Globus pallidus (tissue), 1 donor: ENCODE measurements at regions not wholly inside any gene's neighbourhood (a gene's known extent, or its start where the extent isn't known, plus 50 kb on each side); places are given as distances from the start of the nearest gene placed in this dataset.

Experiments
- DNase-seq: peaks from one replicate; pipeline ENCODE4 v3.0.0-alpha.2; 2015; ENCODE audit warnings: low spot score

- no peak for DNase-seq
Observed at GRCh38 chr4:111713276-111713675, 432.0 kb upstream of the FAM241A start.

GRCh38 chr4:111717921-111718320 is 427.3 kb upstream of the FAM241A start:
- DNase-seq: no peak

- no peak for DNase-seq
Observed at GRCh38 chr4:111718763-111719559, 426.3 kb upstream of the FAM241A start.

GRCh38 chr4:111720866-111721265 is 424.4 kb upstream of the FAM241A start:
- no peak for DNase-seq

GRCh38 chr4:111722213-111722720 is 423.0 kb upstream of the FAM241A start:
- DNase-seq: no peak

GRCh38 chr4:111736516-111736915 is 408.7 kb upstream of the FAM241A start:
- no peak for DNase-seq

GRCh38 chr4:111744847-111745246 is 400.4 kb upstream of the FAM241A start:
- no peak for DNase-seq

GRCh38 chr4:111748157-111748556 is 397.1 kb upstream of the FAM241A start:
- DNase-seq: no peak

- no peak for DNase-seq
Observed at GRCh38 chr4:111754003-111754402, 391.3 kb upstream of the FAM241A start.

GRCh38 chr4:111755571-111755970 is 389.7 kb upstream of the FAM241A start:
- DNase-seq: no peak

- no peak for DNase-seq
Observed at GRCh38 chr4:111761531-111761930, 383.7 kb upstream of the FAM241A start.

GRCh38 chr4:111770514-111770913 is 374.7 kb upstream of the FAM241A start:
- no peak for DNase-seq

GRCh38 chr4:111773858-111774257 is 371.4 kb upstream of the FAM241A start:
- DNase-seq: no peak

- no peak for DNase-seq
Observed at GRCh38 chr4:111775556-111776297, 369.5 kb upstream of the FAM241A start.

- no peak for DNase-seq
Observed at GRCh38 chr4:111776561-111776960, 368.7 kb upstream of the FAM241A start.

GRCh38 chr4:111778543-111778942 is 366.7 kb upstream of the FAM241A start:
- DNase-seq: no peak

- DNase-seq: no peak
Observed at GRCh38 chr4:111780965-111781364, 364.3 kb upstream of the FAM241A start.

GRCh38 chr4:111781611-111782010 is 363.6 kb upstream of the FAM241A start:
- DNase-seq: no peak

GRCh38 chr4:111788099-111788498 is 357.2 kb upstream of the FAM241A start:
- DNase-seq: no peak

- no peak for DNase-seq
Observed at GRCh38 chr4:111789901-111790640, 355.2 kb upstream of the FAM241A start.

GRCh38 chr4:111792632-111793031 is 352.6 kb upstream of the FAM241A start:
- no peak for DNase-seq

GRCh38 chr4:111793433-111794091 is 351.7 kb upstream of the FAM241A start:
- no peak for DNase-seq
